ENCODE measurements at regions not wholly inside any gene's neighbourhood (a gene's known extent, or its start where the extent isn't known, plus 50 kb on each side); places are given as distances from the start of the nearest gene placed in this dataset.

DNA sequence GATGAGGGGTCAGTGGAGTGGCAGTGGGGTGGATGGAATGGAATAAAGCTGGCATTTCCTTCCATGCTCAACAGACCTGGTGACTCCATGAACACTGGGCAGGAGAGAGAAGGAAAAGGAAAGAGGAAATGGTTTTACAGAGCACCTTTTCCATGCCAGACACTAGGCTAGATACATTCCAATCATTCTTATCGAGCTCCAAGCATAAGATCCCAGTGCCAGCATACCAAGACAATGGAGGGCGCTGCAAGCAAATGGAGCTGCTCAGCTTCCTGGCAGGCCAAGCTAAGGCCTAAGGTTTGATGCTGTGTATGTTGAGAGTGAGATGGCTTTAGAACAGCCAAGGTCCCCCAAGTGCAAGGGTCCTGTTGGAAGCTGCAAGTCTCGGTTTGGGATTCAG lies 113.2 kb downstream of the HSPH1 start:
- BruUV-seq (replicated peaks) = no TSS peak
- POLR2A ChIA-PET = interaction anchor here (0.7 kb wide), 1 partner anchor 190 kb away, joined by 3 read pairs; no protein-coding TSS in a partner anchor
- no peak overlapping the region for H2AFZ ChIP-seq (ENCODE audit: low read length)

DNA sequence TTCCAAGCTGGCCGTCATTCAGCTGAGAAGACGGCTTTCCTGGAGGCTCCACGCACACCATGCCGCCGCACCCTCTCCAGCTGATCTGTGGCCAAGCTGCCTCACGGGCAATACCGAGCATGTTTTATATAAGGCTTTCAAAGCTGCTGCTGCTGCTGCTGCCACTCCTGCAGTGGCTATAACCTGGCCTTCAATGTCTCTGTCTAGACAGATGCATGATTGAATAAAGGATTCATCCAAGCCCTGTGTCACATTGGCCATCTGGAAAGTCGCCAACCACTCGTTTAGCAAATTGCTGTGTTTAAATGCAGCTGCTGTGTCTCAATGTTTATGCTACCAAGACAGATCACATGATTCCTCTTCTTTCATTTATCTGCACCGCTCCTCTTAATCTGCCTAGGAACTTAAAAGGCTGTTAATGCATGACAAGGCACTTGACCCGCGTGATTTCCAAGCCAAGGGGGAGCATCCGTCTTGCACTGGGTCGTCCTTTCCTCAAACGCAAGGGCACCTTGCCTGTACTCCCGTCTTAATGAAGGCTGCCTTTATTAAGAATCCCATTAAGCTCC lies 114.3 kb downstream of the TEX26 start:
- POLR2A ChIA-PET = no interaction called here
- Histone ChIP-seq H3K9me3 (ENCODE audit: low read length) (no peaks in the 10 kb centered on the region), H3K27ac (ENCODE audit: low read depth, low read length, poor library complexity, severe bottlenecking) (no peak overlapping the region), H4K20me1 (ENCODE audit: insufficient read depth, low read length) (no peaks in the 10 kb centered on the region), H3K4me2 (ENCODE audit: low read length) (no peak overlapping the region), H3K4me3 (ENCODE audit: low read depth, low read length, poor library complexity, severe bottlenecking) (no peak overlapping the region), H3K79me2 (ENCODE audit: insufficient read depth, low read depth, low read length) (no peaks in the 10 kb centered on the region), H2AFZ (ENCODE audit: low read length) (no peak overlapping the region), H3K36me3 (ENCODE audit: insufficient read depth, low read length) (no peaks in the 10 kb centered on the region), H3K9me2 (ENCODE audit: insufficient read depth, low read length) (no peaks in the 10 kb centered on the region), H3K4me1 (ENCODE audit: insufficient read depth, low read length, poor library complexity, severe bottlenecking) (peaks cover 8% of the 10 kb centered on the region)
- TF ChIP-seq CTCF (conservative IDR thresholded peaks at IDR 0.05; ENCODE audit: low read length) (no peak), EZH2phosphoT487 (IDR thresholded peaks at IDR 0.05; ENCODE audit: borderline replicate concordance, low read depth, low read length) (no peak)
- CTCF ChIA-PET (ENCODE audit: unreplicated experiment) = interaction anchor here (1.1 kb wide), 1 partner anchor 20 kb away, joined by 3 read pairs; no protein-coding TSS in a partner anchor
- no peak for DNase-seq (ENCODE audit: low spot score)
- intact Hi-C loops (cut with micrococcal nuclease; ENCODE audit: unreplicated experiment) = loop anchor here (10.0 kb wide), 1 partner anchor 932 kb away; no protein-coding TSS in a partner anchor
- no TSS peak for BruUV-seq (replicated peaks)

More for the DNA sequence above, 113.2 kb downstream of the HSPH1 start:
- CTCF ChIA-PET (ENCODE audit: unreplicated experiment) = no interaction called here
- Histone ChIP-seq H3K9me2 (ENCODE audit: insufficient read depth, low read length) (no peaks in the 10 kb centered on the region), H3K79me2 (ENCODE audit: insufficient read depth, low read depth, low read length) (no peaks in the 10 kb centered on the region), H3K4me1 (ENCODE audit: insufficient read depth, low read length, poor library complexity, severe bottlenecking) (no peaks in the 10 kb centered on the region), H3K9me3 (ENCODE audit: low read length) (no peaks in the 10 kb centered on the region), H3K36me3 (ENCODE audit: insufficient read depth, low read length) (no peaks in the 10 kb centered on the region), H3K27ac (ENCODE audit: low read depth, low read length, poor library complexity, severe bottlenecking) (no peak overlapping the region), H3K4me2 (ENCODE audit: low read length) (no peak overlapping the region), H4K20me1 (ENCODE audit: insufficient read depth, low read length) (no peaks in the 10 kb centered on the region), H3K4me3 (ENCODE audit: low read depth, low read length, poor library complexity, severe bottlenecking) (no peak overlapping the region)
- intact Hi-C loops (cut with micrococcal nuclease; ENCODE audit: unreplicated experiment) = loop anchor here (10.0 kb wide), 1 partner anchor 934 kb away; no protein-coding TSS in a partner anchor
- TF ChIP-seq EZH2phosphoT487 (IDR thresholded peaks at IDR 0.05; ENCODE audit: borderline replicate concordance, low read depth, low read length) = no peak
- TF ChIP-seq CTCF (conservative IDR thresholded peaks at IDR 0.05; ENCODE audit: low read length) = no peak
- no peak for DNase-seq (ENCODE audit: low spot score)
